Hepatocyte (in vitro differentiated cells): ENCODE measurements at regions not wholly inside any gene's neighbourhood (a gene's known extent, or its start where the extent isn't known, plus 50 kb on each side); places are given as distances from the start of the nearest gene placed in this dataset.

Experiments used
- DNase-seq: peaks from one replicate; pipeline ENCODE4 v3.0.0-alpha.2; 2016; ENCODE audit warnings: low spot score
- H2AFZ ChIP-seq: fragments of 200-600 bp; sonication (generic); 2 replicates; pipeline ENCODE4 v1.6.0; 2016; ENCODE audit warnings: antibody characterized with exemption, mild to moderate bottlenecking
- H3K27ac ChIP-seq: fragments of 200-600 bp; sonication (generic); 2 replicates; pipeline ENCODE4 v1.5.1; 2016; ENCODE audit warnings: mild to moderate bottlenecking
- H3K27me3 ChIP-seq: fragments of 200-600 bp; sonication (generic); 2 replicates; pipeline ENCODE4 v1.6.1; 2016
- H3K36me3 ChIP-seq: fragments of 200-600 bp; sonication (generic); replicated peaks from 2 replicates; pipeline ENCODE4 v1.5.1; 2016; ENCODE audit warnings: low read depth; ENCODE audit not compliant: insufficient read depth
- H3K4me1 ChIP-seq: fragments of 200-600 bp; sonication (generic); 2 replicates; pipeline ENCODE4 v1.5.1; 2016; ENCODE audit warnings: mild to moderate bottlenecking, moderate library complexity; ENCODE audit not compliant: insufficient read depth
- H3K4me2 ChIP-seq: fragments of 200-600 bp; sonication (generic); 2 replicates; pipeline ENCODE4 v1.6.0; 2016
- H3K4me3 ChIP-seq: fragments of 200-600 bp; sonication (generic); 2 replicates; pipeline ENCODE4 v1.5.1; 2016; ENCODE audit warnings: mild to moderate bottlenecking
- H3K79me2 ChIP-seq: fragments of 200-600 bp; sonication (generic); 2 replicates; pipeline ENCODE4 v1.6.0; 2017; ENCODE audit warnings: mild to moderate bottlenecking
- H3K9me2 ChIP-seq: fragments of 200-600 bp; sonication (generic); replicated peaks from 2 replicates; pipeline ENCODE4 v1.6.0; 2017; ENCODE audit warnings: mild to moderate bottlenecking; ENCODE audit not compliant: insufficient read depth
- H3K9me3 ChIP-seq: fragments of 200-600 bp; sonication (generic); 2 replicates; pipeline ENCODE4 v1.5.1; 2016; ENCODE audit warnings: low read depth, mild to moderate bottlenecking
- H4K20me1 ChIP-seq: fragments of 200-600 bp; sonication (generic); 2 replicates; pipeline ENCODE4 v1.6.0; 2016; ENCODE audit warnings: mild to moderate bottlenecking; ENCODE audit not compliant: insufficient read depth, poor library complexity, severe bottlenecking
- EZH2 ChIP-seq: fragments of 200-600 bp; sonication (generic); IDR thresholded peaks from 2 replicates; pipeline ENCODE4 v1.6.1; 2016; ENCODE audit warnings: antibody characterized with exemption, mild to moderate bottlenecking, borderline replicate concordance
- EZH2phosphoT487 ChIP-seq: fragments of 200-600 bp; sonication (generic); IDR thresholded peaks from one replicate; pipeline ENCODE4 v1.6.1; 2018; ENCODE audit warnings: antibody characterized with exemption, mild to moderate bottlenecking, low read depth, moderate library complexity; ENCODE audit not compliant: unreplicated experiment, severe bottlenecking
- WGBS: methylation state at CpG from one replicate; pipeline ENCODE4 v1.1.6; 2016; ENCODE audit warnings: low lambda C conversion rate; ENCODE audit errors: missing lambda C conversion rate; 5-methylcytosine and 5-hydroxymethylcytosine counted together
- TF ChIP-seq, protein P1 (sequence below): fragments of 200-600 bp; sonication (generic); IDR thresholded peaks from 2 replicates; pipeline ENCODE4 v1.5.1; 2016; ENCODE audit warnings: antibody characterized with exemption, mild to moderate bottlenecking; ENCODE audit not compliant: poor library complexity

DNA sequence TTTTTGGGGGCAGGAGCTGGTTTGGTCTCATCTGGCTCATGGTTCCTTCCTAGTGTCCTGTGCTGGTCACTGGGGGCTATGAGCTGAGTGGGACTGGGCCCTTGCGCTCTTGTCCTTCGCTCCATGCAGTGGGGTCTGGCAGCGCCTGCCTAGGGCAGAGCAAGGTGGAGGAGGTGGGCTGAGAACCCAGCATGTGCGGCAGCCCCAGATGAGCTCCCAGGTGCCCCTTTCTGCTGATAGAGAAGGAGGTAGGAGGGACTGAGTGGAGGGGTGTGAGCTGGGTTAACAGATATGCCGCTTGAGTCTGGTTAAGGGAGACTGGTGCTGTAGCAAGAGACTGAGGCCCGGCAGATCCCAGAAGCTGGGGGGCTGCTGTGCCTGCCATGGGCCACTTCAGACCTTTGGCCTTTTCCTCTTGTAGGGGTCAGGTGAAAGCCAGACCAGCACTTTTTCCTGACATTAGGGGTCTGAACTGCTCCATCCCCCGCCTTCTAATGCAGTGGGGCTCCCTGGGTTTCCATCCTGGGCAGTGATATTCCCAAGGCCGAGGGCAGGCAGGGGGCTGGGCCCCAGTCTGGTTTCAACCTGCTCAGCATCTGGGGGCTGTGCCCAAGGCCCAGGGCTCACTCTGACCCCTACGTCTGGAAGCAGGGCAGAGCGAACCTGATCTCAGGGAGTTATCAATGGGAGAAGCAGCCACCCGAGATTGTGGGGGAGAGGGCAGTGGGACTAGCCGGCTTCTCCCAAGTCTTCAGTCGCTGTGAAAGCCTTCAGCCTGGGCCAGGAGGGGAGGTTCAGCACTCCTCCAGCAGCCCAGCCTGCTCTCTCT lies 62.9 kb upstream of the PRR23C start:
- TF ChIP-seq, protein P1, sequence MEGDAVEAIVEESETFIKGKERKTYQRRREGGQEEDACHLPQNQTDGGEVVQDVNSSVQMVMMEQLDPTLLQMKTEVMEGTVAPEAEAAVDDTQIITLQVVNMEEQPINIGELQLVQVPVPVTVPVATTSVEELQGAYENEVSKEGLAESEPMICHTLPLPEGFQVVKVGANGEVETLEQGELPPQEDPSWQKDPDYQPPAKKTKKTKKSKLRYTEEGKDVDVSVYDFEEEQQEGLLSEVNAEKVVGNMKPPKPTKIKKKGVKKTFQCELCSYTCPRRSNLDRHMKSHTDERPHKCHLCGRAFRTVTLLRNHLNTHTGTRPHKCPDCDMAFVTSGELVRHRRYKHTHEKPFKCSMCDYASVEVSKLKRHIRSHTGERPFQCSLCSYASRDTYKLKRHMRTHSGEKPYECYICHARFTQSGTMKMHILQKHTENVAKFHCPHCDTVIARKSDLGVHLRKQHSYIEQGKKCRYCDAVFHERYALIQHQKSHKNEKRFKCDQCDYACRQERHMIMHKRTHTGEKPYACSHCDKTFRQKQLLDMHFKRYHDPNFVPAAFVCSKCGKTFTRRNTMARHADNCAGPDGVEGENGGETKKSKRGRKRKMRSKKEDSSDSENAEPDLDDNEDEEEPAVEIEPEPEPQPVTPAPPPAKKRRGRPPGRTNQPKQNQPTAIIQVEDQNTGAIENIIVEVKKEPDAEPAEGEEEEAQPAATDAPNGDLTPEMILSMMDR = no peak
- TF ChIP-seq EZH2phosphoT487 (no peak), EZH2 (no peak)
- peaks cover 16% of the 10 kb centered on the region for H3K4me1 ChIP-seq
- 90% methylated on average over 13 of the region's 13 CpGs for WGBS
- no peaks in the 10 kb centered on the region for H3K9me3 ChIP-seq
- no peak for DNase-seq
- no peaks in the 10 kb centered on the region for H4K20me1 ChIP-seq
- no peak overlapping the region for H2AFZ ChIP-seq
- H3K4me3 ChIP-seq = no peak overlapping the region
- H3K36me3 ChIP-seq = no peaks in the 10 kb centered on the region
- H3K4me2 ChIP-seq = no peak overlapping the region
- no peaks in the 10 kb centered on the region for H3K9me2 ChIP-seq
- H3K27me3 ChIP-seq = peaks cover 5% of the 10 kb centered on the region
- H3K27ac ChIP-seq = no peak overlapping the region
- no peaks in the 10 kb centered on the region for H3K79me2 ChIP-seq

DNA sequence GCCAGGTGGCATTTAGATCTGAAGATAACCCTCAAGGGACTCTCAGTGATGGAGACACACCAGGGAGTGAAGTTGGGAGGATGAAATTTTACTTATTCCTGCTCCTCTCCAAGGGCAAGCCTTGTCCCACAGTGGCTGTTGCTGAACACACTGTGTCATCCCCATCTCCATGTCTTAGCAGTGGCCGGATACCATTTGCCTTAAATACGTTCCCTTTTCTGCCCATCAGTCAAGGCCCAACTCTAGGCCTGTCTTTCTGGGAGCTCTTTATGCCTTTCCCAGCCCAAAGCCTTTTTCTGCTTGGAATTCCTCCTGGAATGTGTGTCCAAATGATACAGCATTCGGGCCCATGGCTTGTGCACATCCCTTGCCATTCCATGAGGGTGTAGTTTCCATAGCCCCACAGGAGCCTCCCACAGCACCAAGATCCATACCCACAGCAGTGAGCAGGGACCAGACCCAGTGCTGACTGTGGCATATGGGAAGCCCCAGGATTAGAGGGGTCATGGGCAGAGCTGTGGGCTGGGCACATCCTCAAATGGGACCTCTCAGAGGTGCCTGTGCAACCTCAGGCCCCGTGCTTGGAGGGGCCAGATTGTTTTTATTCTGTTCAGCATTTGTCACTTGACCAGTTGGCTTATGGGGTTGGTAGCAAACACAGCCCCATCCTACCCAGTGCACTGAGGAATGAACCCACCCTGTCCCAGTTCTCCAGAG lies 63.7 kb upstream of the PRR23C start:
- no peaks in the 10 kb centered on the region for H3K9me2 ChIP-seq
- TF ChIP-seq EZH2 = no peak
- TF ChIP-seq EZH2phosphoT487 = no peak
- TF ChIP-seq, protein P1 = no peak
- H3K36me3 ChIP-seq = no peaks in the 10 kb centered on the region
- H3K79me2 ChIP-seq = no peaks in the 10 kb centered on the region
- peaks cover 13% of the 10 kb centered on the region for H3K27me3 ChIP-seq
- no peaks in the 10 kb centered on the region for H4K20me1 ChIP-seq
- WGBS = 92% methylated on average over 4 of the region's 4 CpGs
- H2AFZ ChIP-seq = no peak overlapping the region
- no peaks in the 10 kb centered on the region for H3K9me3 ChIP-seq
- H3K4me3 ChIP-seq = no peak overlapping the region
- no peak overlapping the region for H3K27ac ChIP-seq
- no peak overlapping the region for H3K4me2 ChIP-seq
- no peak for DNase-seq
- peaks cover 16% of the 10 kb centered on the region for H3K4me1 ChIP-seq

DNA sequence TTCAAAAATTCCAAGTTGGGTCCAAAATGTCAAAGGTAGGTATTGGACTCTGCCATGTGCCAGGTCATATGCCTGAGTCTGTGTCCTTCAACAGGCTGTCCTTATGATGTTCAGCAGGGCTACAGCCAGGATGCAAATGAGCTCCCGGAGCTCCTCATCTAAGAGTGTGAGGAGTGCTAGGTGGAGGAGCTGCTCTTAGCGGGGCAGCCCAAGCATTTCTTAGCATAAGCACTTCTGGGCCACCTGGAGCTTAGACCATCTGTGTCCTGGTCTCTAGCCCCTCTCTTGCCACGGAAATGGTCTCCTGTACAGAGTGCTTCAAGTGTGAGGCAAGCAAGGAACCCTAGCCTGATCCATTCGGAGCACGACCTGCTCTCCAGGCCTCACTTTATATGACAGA lies 64.6 kb upstream of the PRR23C start:
- Histone ChIP-seq H4K20me1 (no peaks in the 10 kb centered on the region), H3K9me3 (no peaks in the 10 kb centered on the region), H3K4me2 (no peak overlapping the region), H3K27me3 (peaks cover 13% of the 10 kb centered on the region), H3K4me1 (peaks cover 16% of the 10 kb centered on the region), H3K4me3 (no peak overlapping the region), H2AFZ (no peak overlapping the region), H3K27ac (no peak overlapping the region), H3K79me2 (no peaks in the 10 kb centered on the region), H3K36me3 (no peaks in the 10 kb centered on the region), H3K9me2 (no peaks in the 10 kb centered on the region)
- no peak for DNase-seq
- WGBS = 63% methylated on average over 5 of the region's 5 CpGs
- TF ChIP-seq EZH2 = no peak
- TF ChIP-seq, protein P1 = no peak
